Ecto neural progenitor cell (in vitro differentiated cells): ENCODE measurements at regions not wholly inside any gene's neighbourhood (a gene's known extent, or its start where the extent isn't known, plus 50 kb on each side); places are given as distances from the start of the nearest gene placed in this dataset.

ENCODE experiments used
- DNase-seq: peaks from one replicate; pipeline ENCODE4 v3.0.0-alpha.2; 2018; ENCODE audit warnings: low spot score

GRCh38 chr11:26188554-26188953 is 143.4 kb upstream of the ANO3 start:
- no peak for DNase-seq

DNA sequence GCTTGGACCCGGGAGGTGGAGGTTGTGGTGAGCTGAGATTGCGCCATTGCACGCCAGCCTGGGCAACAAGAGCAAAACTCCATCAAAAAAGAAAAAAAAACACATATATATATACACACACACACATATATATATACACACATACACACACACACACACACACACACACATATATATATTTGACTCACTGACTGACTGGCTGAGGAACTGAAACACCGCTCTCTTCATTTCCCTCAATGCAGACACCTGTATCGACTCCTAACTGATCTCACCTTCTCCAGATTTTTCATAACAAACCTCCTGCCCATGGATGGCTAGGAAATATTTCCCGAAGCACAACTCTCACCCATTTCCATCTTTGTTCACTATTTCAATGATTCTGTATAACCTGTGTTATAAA is 140.7 kb upstream of the ANO3 start:
- no peak for DNase-seq

- no peak for DNase-seq
Observed at GRCh38 chr11:26193694-26194365, 138.1 kb upstream of the ANO3 start.

DNA sequence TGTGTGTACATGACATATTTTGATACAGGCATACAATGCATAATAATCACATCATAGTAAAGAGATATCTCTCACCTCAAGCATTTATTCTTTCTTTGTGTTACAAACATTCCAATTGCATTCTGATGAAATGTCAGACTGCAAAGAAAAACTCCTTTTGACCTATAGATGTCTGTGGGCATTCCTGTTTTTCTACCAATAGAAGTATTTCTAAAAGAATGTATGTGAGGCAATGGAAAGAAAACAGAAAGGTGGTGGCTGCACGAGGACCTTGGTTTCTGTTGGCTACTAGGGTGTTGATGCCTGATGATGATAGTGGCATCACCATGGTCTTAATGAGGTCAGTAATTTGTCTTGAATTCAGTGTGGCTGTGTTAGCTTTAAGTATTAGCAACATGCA is 137.0 kb upstream of the ANO3 start:
- no peak for DNase-seq

DNA sequence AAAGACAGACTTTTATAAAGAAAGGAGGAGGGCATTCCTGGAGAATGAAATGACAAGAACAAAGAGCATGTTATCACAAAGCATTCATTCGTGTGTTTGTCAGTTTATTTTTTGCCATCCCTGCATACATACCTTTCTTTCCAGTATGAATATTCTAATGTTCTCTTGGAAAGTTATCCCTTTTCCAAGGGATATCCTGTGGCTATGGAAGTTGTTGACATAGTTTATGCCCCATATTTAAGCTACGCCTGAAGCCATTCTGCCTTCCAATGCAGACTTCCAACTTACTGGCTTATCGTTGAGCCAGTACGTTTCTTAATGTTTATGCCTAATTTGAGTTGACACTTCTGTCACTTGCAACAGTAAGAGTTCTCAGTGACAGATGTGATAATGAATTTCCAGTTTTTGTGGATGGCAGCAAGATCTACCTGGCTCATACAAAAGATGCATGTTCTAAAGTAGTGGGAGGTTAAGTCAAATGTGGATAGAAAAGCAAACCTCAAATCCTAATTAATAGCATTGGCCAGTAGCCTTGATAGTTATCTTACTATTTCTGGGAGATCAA is 133.3 kb upstream of the ANO3 start:
- DNase-seq = no peak

- no peak for DNase-seq
Observed at GRCh38 chr11:26199331-26200095, 132.4 kb upstream of the ANO3 start.

- DNase-seq = no peak
Observed at GRCh38 chr11:26201411-26201810, 130.5 kb upstream of the ANO3 start.

DNA sequence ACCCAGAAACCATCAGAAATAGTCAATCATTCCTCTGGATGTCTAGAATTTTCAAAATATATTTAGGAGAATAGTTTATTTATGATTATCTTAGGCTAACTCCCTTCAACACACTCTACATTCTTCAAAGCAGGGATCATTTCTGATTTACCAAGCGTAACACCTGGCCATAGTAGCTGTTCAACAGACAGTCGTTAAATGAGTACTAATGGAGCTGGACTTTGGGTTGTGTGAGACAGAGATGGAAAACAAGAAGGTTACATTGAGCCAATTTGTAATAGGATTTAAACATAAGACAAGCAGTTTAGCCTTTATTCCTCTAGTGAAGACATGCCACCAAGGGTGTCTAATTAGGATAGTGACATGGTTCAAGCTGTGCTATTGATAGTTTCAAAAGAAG is 129.2 kb upstream of the ANO3 start:
- DNase-seq = no peak

GRCh38 chr11:26204101-26204500 is 127.8 kb upstream of the ANO3 start:
- DNase-seq = no peak

DNA sequence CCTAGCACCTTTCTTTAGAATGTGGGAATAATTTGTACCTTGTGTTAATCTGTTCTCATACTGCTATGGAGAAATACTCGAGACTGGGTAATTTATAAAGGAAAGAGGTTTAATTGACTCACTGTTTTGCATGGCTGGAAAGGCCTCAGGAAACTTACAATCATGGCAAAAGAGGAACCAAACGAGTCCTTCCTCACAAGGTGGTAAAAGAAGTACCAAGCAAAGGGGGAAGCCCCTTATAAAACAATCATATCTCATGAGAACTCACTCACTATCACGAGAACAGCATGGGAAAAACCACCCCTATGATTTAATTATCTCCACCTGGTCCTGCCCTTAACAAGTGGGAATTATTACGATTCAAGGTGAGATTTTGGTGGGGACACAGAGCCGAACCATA is 127.1 kb upstream of the ANO3 start:
- DNase-seq = no peak

GRCh38 chr11:26219183-26220117 is 112.5 kb upstream of the ANO3 start:
- no peak for DNase-seq

- DNase-seq = no peak
Observed at GRCh38 chr11:26225646-26226045, 106.3 kb upstream of the ANO3 start.

DNA sequence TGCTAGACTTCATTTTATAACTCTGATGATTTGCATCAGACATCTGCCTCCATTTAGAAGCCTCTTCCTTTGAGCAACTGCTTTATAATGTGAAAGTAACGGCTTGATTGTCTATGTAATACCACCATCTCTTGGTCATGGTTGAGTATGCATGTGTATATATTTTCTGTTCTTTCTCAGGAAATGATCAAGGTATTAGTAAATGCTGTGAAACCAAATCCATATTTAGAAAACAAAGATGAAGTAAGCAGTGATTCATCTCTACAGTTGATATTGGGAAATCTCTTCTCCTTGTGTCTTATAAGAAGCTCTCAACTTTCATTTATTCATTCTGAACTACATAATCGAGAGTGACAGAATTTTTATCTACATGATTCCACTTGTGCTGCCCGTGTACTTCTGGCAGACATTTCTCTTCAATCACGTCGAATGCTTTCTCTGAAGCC is 104.6 kb upstream of the ANO3 start:
- no peak for DNase-seq

DNA sequence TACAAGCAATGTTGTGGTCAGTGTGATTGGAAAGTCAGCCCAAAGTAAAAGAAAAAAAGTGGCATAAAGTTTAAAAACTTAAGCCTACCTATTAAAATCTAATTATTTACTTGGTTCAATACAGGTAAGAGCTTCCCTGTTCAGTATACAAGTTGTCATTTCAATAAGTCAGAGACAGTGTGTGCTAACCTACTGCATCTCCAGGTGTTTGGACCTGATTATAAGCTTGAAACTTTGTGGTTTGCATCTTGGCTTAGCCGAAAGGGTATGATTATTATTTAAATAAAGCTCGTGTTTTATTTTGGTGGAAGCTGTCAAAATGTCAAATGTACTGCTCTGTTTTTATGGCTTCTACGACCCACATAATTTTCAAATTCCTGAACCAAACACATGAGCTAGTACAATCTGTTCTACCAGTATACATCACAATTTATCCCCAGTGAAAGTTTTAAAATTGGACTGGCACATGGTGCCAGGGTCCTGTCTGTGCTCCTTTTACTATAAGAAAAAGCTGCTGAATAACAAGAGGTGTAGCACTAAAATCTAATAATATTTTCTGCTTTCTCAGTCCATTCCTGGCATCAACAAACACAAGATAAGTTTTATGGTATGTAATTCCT is 103.9 kb upstream of the ANO3 start:
- DNase-seq = no peak

DNA sequence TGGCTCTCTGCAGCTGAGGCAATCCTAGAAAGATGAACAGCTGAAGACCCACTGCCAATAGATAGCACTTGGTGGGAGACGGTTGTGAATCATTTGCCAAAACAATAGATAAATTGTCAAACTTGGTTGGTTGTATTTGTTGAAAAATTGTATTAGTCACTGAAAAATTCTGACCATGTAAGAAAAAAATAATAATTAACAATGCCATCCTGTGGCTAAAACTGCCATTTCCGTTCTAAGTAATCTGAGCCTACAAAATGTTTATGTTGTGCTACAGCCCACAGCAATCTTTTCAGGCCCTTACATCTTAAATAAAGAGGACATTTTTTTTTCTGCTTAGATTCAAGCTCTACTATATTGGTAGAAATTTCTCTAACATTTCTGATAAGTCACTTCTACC is 103.2 kb upstream of the ANO3 start:
- no peak for DNase-seq

DNA sequence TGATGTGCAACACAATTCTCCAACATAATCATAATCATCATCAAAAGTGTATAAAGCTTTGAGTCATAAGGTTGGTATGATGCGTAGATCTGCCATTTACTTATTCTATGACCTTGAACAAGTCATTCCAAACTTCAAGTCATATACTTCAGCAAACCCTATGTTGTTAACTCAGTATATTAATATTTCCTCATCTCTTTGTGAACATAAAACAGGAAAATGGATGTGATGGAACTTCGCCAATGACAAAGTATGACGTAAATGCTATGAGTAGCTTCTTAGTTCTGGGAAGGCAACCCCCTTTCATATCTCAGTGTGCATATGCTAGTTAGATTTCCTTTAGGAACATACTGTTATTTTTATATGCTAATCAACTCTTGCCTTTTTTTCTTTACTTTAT is 102.7 kb upstream of the ANO3 start:
- no peak for DNase-seq

GRCh38 chr11:26229981-26230380 is 101.9 kb upstream of the ANO3 start:
- DNase-seq = no peak

GRCh38 chr11:26231252-26231661 is 100.7 kb upstream of the ANO3 start:
- DNase-seq = no peak

GRCh38 chr11:26234451-26234850 is 97.5 kb upstream of the ANO3 start:
- no peak for DNase-seq

- no peak for DNase-seq
Observed at GRCh38 chr11:26243426-26243825, 88.5 kb upstream of the ANO3 start.

DNA sequence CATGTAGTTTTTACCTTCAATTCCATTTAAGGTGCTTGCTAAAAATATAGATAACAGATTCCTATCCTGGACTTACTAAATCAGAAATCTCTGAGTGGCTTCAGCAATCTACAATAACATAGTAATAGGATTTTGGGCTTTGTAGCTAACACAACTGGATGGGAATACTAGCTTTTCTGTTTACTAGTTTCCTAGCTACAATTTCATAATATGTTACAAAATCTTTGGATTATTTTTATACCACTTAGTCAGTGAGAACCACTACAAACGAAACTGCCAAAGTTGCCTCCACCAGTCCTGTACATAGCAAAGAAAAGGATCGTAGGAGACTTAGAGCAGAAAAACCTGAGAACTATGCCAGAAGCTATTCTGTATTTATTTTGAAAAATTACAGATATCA is 87.7 kb upstream of the ANO3 start:
- no peak for DNase-seq

GRCh38 chr11:26245046-26245445 is 86.9 kb upstream of the ANO3 start:
- DNase-seq = no peak
